AG08395 (cell line): ENCODE measurements at regions not wholly inside any gene's neighbourhood (a gene's known extent, or its start where the extent isn't known, plus 50 kb on each side); places are given as distances from the start of the nearest gene placed in this dataset.
"Not testable (repeated sequence)": the region's sequence is repeated elsewhere in the genome, so short reads cannot be mapped to it uniquely, and the experiment has no call there.

Source experiments
- DNase-seq: peaks from one replicate; pipeline ENCODE4 v3.0.0; 2012; ENCODE audit warnings: mixed read lengths, low spot score

GRCh38 chr4:57234252-57234775 is 124.1 kb upstream of the IGFBP7 start:
- DNase-seq, result no peak

- peak; percentile 13 for DNase-seq
Measured at GRCh38 chr4:57233386-57233785, 123.2 kb upstream of the IGFBP7 start.

GRCh38 chr4:57231781-57232180 is 121.6 kb upstream of the IGFBP7 start:
- DNase-seq, result no peak

- DNase-seq, result no peak
Measured at GRCh38 chr4:57220734-57221133, 110.5 kb upstream of the IGFBP7 start.

GRCh38 chr4:57220172-57220571 is 110.0 kb upstream of the IGFBP7 start:
- no peak for DNase-seq

GRCh38 chr4:57219431-57219830 is 109.2 kb upstream of the IGFBP7 start:
- DNase-seq, result no peak

GRCh38 chr4:57214654-57215411 is 104.6 kb upstream of the IGFBP7 start:
- no peak for DNase-seq

- no peak for DNase-seq
Measured at GRCh38 chr4:57211131-57211530, 100.9 kb upstream of the IGFBP7 start.

GRCh38 chr4:57206172-57206571 is 96.0 kb upstream of the IGFBP7 start:
- DNase-seq, result no peak

- DNase-seq, result no peak
Measured at GRCh38 chr4:57205580-57205979, 95.4 kb upstream of the IGFBP7 start.

- no peak for DNase-seq
Measured at GRCh38 chr4:57200799-57201327, 90.7 kb upstream of the IGFBP7 start.

- DNase-seq, result no peak
Measured at GRCh38 chr4:57199267-57199666, 89.1 kb upstream of the IGFBP7 start.

GRCh38 chr4:57195622-57196021 is 85.4 kb upstream of the IGFBP7 start:
- no peak for DNase-seq

- no peak for DNase-seq
Measured at GRCh38 chr4:57194068-57194611, 84.0 kb upstream of the IGFBP7 start.

- no peak for DNase-seq
Measured at GRCh38 chr4:57193209-57193810, 83.1 kb upstream of the IGFBP7 start.

GRCh38 chr4:57191523-57192034 is 81.4 kb upstream of the IGFBP7 start:
- no peak for DNase-seq

GRCh38 chr4:57190601-57191481 is 80.7 kb upstream of the IGFBP7 start:
- DNase-seq, result peak; percentile 40

- DNase-seq, result no peak
Measured at GRCh38 chr4:57187246-57187645, 77.1 kb upstream of the IGFBP7 start.

GRCh38 chr4:57184378-57185029 is 74.3 kb upstream of the IGFBP7 start:
- DNase-seq, result no peak

- DNase-seq, result no peak
Measured at GRCh38 chr4:57182132-57182874, 72.1 kb upstream of the IGFBP7 start.

- not testable (repeated sequence) for DNase-seq
Measured at GRCh38 chr4:57173136-57173535, 63.0 kb upstream of the IGFBP7 start.
